ENCODE measurements at regions not wholly inside any gene's neighbourhood (a gene's known extent, or its start where the extent isn't known, plus 50 kb on each side); places are given as distances from the start of the nearest gene placed in this dataset.

DNA sequence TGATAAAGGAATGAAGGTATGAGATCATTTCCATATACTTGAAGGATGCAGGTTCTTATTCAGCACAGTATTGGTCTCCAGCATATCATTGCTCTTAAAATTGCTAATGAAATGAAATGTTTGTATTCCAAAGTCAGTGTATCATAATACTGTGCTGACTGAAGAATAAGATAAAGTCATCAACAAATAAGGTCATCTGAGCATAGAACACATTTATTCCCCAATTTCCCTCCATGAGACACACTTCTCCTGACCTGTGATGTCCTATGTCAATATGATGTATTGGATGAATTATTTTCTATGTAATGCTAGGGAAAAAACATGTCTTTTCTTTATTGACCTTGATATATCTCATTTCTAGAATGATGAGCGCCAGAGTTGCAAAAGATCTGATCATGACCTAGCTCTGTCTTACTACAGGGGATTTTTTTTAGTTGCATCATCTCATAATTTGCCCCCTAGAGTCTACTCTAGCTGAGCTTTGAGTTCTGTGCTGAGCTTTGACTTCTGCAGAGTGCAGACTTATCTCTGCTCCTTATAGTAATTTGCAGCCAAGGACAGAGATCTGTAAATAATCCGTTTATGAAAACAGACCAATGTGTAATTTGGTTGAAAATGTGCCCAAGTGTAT lies 859.8 kb downstream of the TRIB2 start:
- intact Hi-C loops (cut with DNase I; ENCODE audit: low total_unique reads) = no loop called here
- DNase-seq = no peak
- TF ChIP-seq, protein P1, sequence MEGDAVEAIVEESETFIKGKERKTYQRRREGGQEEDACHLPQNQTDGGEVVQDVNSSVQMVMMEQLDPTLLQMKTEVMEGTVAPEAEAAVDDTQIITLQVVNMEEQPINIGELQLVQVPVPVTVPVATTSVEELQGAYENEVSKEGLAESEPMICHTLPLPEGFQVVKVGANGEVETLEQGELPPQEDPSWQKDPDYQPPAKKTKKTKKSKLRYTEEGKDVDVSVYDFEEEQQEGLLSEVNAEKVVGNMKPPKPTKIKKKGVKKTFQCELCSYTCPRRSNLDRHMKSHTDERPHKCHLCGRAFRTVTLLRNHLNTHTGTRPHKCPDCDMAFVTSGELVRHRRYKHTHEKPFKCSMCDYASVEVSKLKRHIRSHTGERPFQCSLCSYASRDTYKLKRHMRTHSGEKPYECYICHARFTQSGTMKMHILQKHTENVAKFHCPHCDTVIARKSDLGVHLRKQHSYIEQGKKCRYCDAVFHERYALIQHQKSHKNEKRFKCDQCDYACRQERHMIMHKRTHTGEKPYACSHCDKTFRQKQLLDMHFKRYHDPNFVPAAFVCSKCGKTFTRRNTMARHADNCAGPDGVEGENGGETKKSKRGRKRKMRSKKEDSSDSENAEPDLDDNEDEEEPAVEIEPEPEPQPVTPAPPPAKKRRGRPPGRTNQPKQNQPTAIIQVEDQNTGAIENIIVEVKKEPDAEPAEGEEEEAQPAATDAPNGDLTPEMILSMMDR (IDR thresholded peaks at IDR 0.05) = no peak
- H3K36me3 ChIP-seq = no peaks in the 10 kb centered on the region
- no peak overlapping the region for H3K27ac ChIP-seq
- no peaks in the 10 kb centered on the region for H3K4me1 ChIP-seq
- H3K27me3 ChIP-seq = no peaks in the 10 kb centered on the region
- H3K4me3 ChIP-seq = no peak overlapping the region
- H3K9me3 ChIP-seq = no peaks in the 10 kb centered on the region

DNA sequence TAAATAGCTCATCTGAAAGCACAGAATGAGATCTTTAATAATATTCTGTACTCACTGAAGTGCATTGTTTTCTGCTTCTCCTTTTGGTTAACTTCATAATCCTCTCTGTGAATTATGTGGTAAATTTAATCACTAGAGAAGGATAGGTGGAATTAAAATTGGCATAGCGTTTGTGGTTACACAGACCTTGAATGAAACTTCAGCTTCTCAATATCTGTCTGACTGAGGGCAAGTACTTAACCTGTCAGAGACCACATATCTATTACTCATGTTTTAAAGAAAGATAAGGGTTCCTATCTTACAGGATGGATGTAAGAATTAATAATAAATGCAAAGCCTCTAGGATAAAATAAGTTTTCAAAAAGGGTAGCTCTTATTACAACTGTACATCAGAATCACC lies 861.8 kb downstream of the TRIB2 start:
- no peak overlapping the region for H3K27ac ChIP-seq
- no peak for DNase-seq
- H3K36me3 ChIP-seq = no peaks in the 10 kb centered on the region
- no peaks in the 10 kb centered on the region for H3K9me3 ChIP-seq
- H3K4me1 ChIP-seq = no peaks in the 10 kb centered on the region
- H3K4me3 ChIP-seq = no peak overlapping the region
- TF ChIP-seq, protein P1 (IDR thresholded peaks at IDR 0.05) = no peak
- intact Hi-C loops (cut with DNase I; ENCODE audit: low total_unique reads) = no loop called here
- no peaks in the 10 kb centered on the region for H3K27me3 ChIP-seq

DNA sequence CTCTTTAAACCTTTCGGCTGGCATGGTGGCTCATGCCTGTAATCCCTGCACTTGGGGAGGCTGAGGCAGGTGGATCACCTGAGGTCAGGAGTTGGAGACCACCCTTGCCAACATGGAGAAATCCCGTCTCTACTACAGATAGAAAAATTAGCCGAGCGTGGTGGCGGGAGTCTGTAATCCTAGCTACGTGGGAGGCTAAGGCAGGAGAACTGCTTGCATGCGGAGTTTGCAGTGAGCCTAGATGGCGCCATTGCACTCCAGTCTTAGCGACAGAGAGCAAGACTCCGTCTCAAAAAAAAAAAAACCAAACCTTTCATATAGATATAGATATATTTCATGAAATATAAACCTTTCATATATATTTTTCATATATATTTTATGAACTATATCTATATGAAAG lies 864.7 kb downstream of the TRIB2 start:
- intact Hi-C loops (cut with DNase I; ENCODE audit: low total_unique reads) = no loop called here
- no peaks in the 10 kb centered on the region for H3K27me3 ChIP-seq
- TF ChIP-seq, protein P1 (IDR thresholded peaks at IDR 0.05) = no peak
- no peaks in the 10 kb centered on the region for H3K9me3 ChIP-seq
- no peak overlapping the region for H3K27ac ChIP-seq
- no peak for DNase-seq
- no peaks in the 10 kb centered on the region for H3K36me3 ChIP-seq
- no peaks in the 10 kb centered on the region for H3K4me1 ChIP-seq
- no peak overlapping the region for H3K4me3 ChIP-seq

DNA sequence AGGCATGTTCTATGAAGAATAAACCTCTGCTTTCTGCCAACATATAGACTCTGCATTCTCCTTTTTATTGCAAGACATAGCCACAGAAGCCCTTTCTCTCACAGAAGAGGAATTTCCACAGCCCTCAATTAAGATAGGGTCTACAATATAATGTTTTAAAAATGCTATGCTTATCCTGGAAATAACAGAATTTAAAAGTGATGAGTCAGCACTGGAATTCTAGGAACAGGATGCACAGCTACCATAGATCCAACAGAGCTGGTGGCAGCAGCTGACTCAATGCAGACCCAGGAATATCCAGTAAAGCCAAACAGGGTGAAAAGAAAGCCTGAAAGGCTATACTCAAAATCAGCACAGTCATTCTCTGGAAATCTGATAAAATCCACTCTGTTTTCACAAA lies 866.9 kb downstream of the TRIB2 start:
- Histone ChIP-seq H3K27ac (no peak overlapping the region), H3K4me1 (no peaks in the 10 kb centered on the region), H3K4me3 (no peak overlapping the region), H3K27me3 (no peaks in the 10 kb centered on the region), H3K36me3 (no peaks in the 10 kb centered on the region), H3K9me3 (no peaks in the 10 kb centered on the region)
- TF ChIP-seq, protein P1 (IDR thresholded peaks at IDR 0.05) = no peak
- no peak for DNase-seq
- intact Hi-C loops (cut with DNase I; ENCODE audit: low total_unique reads) = no loop called here

DNA sequence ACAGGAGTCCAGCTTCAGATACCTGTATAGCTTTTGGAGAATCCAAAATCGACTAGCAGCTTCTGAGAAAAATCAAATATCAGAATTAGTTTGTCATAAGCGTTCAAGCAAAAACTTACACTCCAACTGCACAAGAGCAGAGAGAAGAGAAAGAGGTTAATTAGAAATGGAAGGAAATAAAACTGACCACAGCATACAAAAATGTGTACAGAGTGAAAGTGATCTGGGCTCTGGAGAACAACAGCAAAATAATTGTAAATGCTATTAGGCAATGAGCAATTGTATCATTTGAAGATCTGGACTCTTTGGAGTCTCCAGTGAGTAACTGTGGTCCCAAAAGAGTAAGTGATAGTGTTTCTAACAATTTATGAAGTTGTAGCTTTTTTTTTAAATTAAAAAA lies 867.3 kb downstream of the TRIB2 start:
- H3K36me3 ChIP-seq = no peaks in the 10 kb centered on the region
- no peak overlapping the region for H3K27ac ChIP-seq
- H3K27me3 ChIP-seq = no peaks in the 10 kb centered on the region
- TF ChIP-seq, protein P1 (IDR thresholded peaks at IDR 0.05) = no peak
- DNase-seq = no peak
- no peak overlapping the region for H3K4me3 ChIP-seq
- H3K9me3 ChIP-seq = no peaks in the 10 kb centered on the region
- intact Hi-C loops (cut with DNase I; ENCODE audit: low total_unique reads) = no loop called here
- H3K4me1 ChIP-seq = no peaks in the 10 kb centered on the region

DNA sequence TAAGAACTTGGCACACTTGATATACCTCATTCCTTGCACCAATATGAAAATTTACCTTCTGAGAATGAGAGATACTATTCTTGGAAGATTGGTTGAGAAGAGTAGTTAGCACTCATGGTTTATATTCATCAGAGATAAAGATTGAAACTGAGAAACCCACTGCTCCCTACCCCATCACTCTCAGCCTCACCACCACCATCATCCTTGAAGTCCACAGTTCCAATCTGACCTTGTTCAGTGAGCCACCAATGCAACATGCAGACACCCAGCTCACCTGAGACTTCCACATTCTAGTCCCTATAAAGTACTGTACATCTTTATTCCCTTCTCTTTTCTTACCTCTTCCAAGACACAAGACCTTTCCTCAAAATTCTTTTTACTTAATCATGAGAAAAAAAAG lies 869.0 kb downstream of the TRIB2 start:
- Histone ChIP-seq H3K4me3 (no peak overlapping the region), H3K36me3 (no peaks in the 10 kb centered on the region), H3K4me1 (no peaks in the 10 kb centered on the region), H3K9me3 (no peaks in the 10 kb centered on the region), H3K27ac (no peak overlapping the region), H3K27me3 (no peaks in the 10 kb centered on the region)
- intact Hi-C loops (cut with DNase I; ENCODE audit: low total_unique reads) = no loop called here
- DNase-seq = no peak
- TF ChIP-seq, protein P1 (IDR thresholded peaks at IDR 0.05) = no peak

All from tibial artery (tissue), 4 donors.